Bronchial epithelial cell (primary cell): ENCODE measurements at regions not wholly inside any gene's neighbourhood (a gene's known extent, or its start where the extent isn't known, plus 50 kb on each side); places are given as distances from the start of the nearest gene placed in this dataset.
A peak's percentile ranks its signal among the peaks of the same experiment; 100 is the strongest.

Experiments
- DNase-seq: peaks from one replicate; pipeline ENCODE4 v3.0.0-alpha.2; 2010; ENCODE audit warnings: low read depth
- FAIRE-seq: peaks from 2 replicates; lab custom pipeline; 2011; peaks lifted over from hg19 to GRCh38; lab: Jason Lieb, UNC
- H3K27me3 ChIP-seq: 2 replicates; pipeline ENCODE4 v1.5.1; 2011; ENCODE audit warnings: low read length; ENCODE audit not compliant: control insufficient read depth, insufficient read depth
- H3K36me3 ChIP-seq: 2 replicates; pipeline ENCODE4 v1.5.1; 2011; ENCODE audit warnings: low read length; ENCODE audit not compliant: control insufficient read depth, insufficient read depth
- H3K4me3 ChIP-seq: 2 replicates; pipeline ENCODE4 v1.5.1; 2011; ENCODE audit warnings: mild to moderate bottlenecking, low read depth, low read length, control low read depth
- TF ChIP-seq, protein P1 (sequence below): IDR thresholded peaks from 2 replicates; pipeline ENCODE4 v1.5.1; 2011; ENCODE audit warnings: mild to moderate bottlenecking, moderate library complexity, low read length, control low read depth, inconsistent platforms; ENCODE audit not compliant: insufficient read depth, severe bottlenecking

- Histone ChIP-seq H3K4me3 (no peak overlapping the region), H3K36me3 (no peaks in the 10 kb centered on the region), H3K27me3 (no peaks in the 10 kb centered on the region)
- no peak for FAIRE-seq
- TF ChIP-seq, protein P1, sequence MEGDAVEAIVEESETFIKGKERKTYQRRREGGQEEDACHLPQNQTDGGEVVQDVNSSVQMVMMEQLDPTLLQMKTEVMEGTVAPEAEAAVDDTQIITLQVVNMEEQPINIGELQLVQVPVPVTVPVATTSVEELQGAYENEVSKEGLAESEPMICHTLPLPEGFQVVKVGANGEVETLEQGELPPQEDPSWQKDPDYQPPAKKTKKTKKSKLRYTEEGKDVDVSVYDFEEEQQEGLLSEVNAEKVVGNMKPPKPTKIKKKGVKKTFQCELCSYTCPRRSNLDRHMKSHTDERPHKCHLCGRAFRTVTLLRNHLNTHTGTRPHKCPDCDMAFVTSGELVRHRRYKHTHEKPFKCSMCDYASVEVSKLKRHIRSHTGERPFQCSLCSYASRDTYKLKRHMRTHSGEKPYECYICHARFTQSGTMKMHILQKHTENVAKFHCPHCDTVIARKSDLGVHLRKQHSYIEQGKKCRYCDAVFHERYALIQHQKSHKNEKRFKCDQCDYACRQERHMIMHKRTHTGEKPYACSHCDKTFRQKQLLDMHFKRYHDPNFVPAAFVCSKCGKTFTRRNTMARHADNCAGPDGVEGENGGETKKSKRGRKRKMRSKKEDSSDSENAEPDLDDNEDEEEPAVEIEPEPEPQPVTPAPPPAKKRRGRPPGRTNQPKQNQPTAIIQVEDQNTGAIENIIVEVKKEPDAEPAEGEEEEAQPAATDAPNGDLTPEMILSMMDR, result no peak
- DNase-seq, result no peak
Measured at GRCh38 chr5:4081059-4081458, 485.4 kb downstream of the IRX1 start.

- no peaks in the 10 kb centered on the region for H3K36me3 ChIP-seq
- no peak for FAIRE-seq
Measured at GRCh38 chr5:4081466-4081865, 485.8 kb downstream of the IRX1 start.

GRCh38 chr5:4082966-4083564 lies 487.4 kb downstream of the IRX1 start:
- Histone ChIP-seq H3K4me3 (no peak overlapping the region), H3K27me3 (no peaks in the 10 kb centered on the region), H3K36me3 (no peaks in the 10 kb centered on the region)
- DNase-seq, result peak; percentile 60
- TF ChIP-seq, protein P1, result no peak
- no peak for FAIRE-seq

More at GRCh38 chr5:4081466-4081865, 485.8 kb downstream of the IRX1 start:
- Histone ChIP-seq H3K4me3 (no peak overlapping the region), H3K27me3 (no peaks in the 10 kb centered on the region)
- TF ChIP-seq, protein P1, result no peak
- DNase-seq, result no peak

GRCh38 chr5:4083591-4084337 lies 488.1 kb downstream of the IRX1 start:
- no peaks in the 10 kb centered on the region for H3K36me3 ChIP-seq
- DNase-seq (peak; percentile 84), FAIRE-seq (peak; percentile 99)
- H3K27me3 ChIP-seq, result no peaks in the 10 kb centered on the region
- TF ChIP-seq, protein P1, result no peak
- no peak overlapping the region for H3K4me3 ChIP-seq

DNA sequence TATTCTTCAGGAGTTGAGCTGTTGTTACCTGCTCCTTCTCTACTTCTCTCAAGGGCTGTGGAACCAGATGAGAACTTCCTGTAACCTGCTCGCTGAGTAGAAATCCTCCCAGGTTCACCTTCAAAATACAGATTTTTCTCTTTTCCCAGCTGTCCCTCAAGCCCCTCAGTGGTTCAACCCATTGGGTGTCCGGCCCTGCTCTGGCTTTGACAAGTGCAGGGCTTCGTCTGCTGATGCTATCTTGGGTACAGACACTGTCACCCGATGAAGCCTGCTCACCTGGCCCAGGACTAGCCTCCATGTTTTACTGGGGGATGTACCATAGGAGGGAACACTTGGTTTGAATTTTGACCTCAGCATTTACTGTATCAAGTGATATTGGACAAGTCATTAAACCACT lies 490.4 kb downstream of the IRX1 start:
- H3K4me3 ChIP-seq, result no peak overlapping the region
- H3K36me3 ChIP-seq, result no peaks in the 10 kb centered on the region
- FAIRE-seq, result no peak
- H3K27me3 ChIP-seq, result no peaks in the 10 kb centered on the region
- no peak for DNase-seq
- TF ChIP-seq, protein P1, result no peak
